SK-N-SH (cell line): ENCODE measurements at regions not wholly inside any gene's neighbourhood (a gene's known extent, or its start where the extent isn't known, plus 50 kb on each side); places are given as distances from the start of the nearest gene placed in this dataset.

Experiments used
- CTCF ChIA-PET: fragments of 300-600, 350-600 bp; formaldehyde crosslinking; extraction: SDS; loops from one replicate; lab custom pipeline; 2021; lab: Yijun Ruan, JAX
- POLR2A ChIA-PET: fragments of 350-600 bp; sonication (Branson Sonifier 250); formaldehyde crosslinking; extraction: SDS; loops from one replicate; lab custom pipeline; 2020; ENCODE audit warnings: antibody characterized with exemption, inconsistent platforms; lab: Yijun Ruan, JAX
- DNase-seq: peaks from one replicate; pipeline ENCODE4 v3.0.0; 2012
- H2AFZ ChIP-seq: fragments of 200-600 bp; sonication (generic); 2 replicates; pipeline ENCODE4 v1.8.1; 2016; ENCODE audit warnings: antibody characterized with exemption, mild to moderate bottlenecking, low read depth
- H3F3A ChIP-seq: fragments of 200-600 bp; sonication (generic); replicated peaks from 2 replicates; pipeline ENCODE3; 2016; ENCODE audit warnings: antibody characterized with exemption, mild to moderate bottlenecking; ENCODE audit not compliant: insufficient read depth
- H3K27ac ChIP-seq, 2 experiments: fragments of 200-500 bp in 1 of 2; fragments of 200-600 bp in 1 of 2; sonication (Bioruptor generic) in 1 of 2; sonication (generic), shearing (Covaris generic) in 1 of 2; 2 replicates each; pipeline versions ENCODE4 v1.5.1 to v1.6.1; 2014 to 2016; ENCODE audit warnings: low read depth in 2 of 2, inconsistent platforms in 1 of 2, low read length in 1 of 2, mild to moderate bottlenecking in 1 of 2, mixed read lengths in 1 of 2
- H3K27me3 ChIP-seq: fragments of 200-600 bp; sonication (generic), shearing (Covaris generic); 2 replicates; pipeline ENCODE4 v1.6.1; 2016; ENCODE audit warnings: mixed run types; ENCODE audit not compliant: insufficient read depth
- H3K36me3 ChIP-seq, 2 experiments: fragments of 200-500 bp in 1 of 2; fragments of 200-600 bp in 1 of 2; sonication (Bioruptor generic) in 1 of 2; sonication (generic) in 1 of 2; replicated peaks in 1 of 2; 2 replicates each; pipeline versions ENCODE3 to v1.5.1; 2014 to 2016; ENCODE audit warnings: low read length in 1 of 2, mild to moderate bottlenecking in 1 of 2; ENCODE audit not compliant: insufficient read depth in 2 of 2, control insufficient read depth in 1 of 2
- H3K4me1 ChIP-seq, 2 experiments: fragments of 200-500 bp in 1 of 2; fragments of 200-600 bp in 1 of 2; sonication (Bioruptor generic) in 1 of 2; sonication (generic), shearing (Covaris generic) in 1 of 2; 2 replicates each; pipeline versions ENCODE4 v1.5.1 to v1.6.1; 2014 to 2016; ENCODE audit warnings: low read depth in 1 of 2, low read length in 1 of 2, mixed run types in 1 of 2; ENCODE audit not compliant: insufficient read depth in 2 of 2, control insufficient read depth in 1 of 2
- H3K4me2 ChIP-seq: fragments of 200-600 bp; sonication (generic), shearing (Covaris generic); 2 replicates; pipeline ENCODE4 v1.6.1; 2017; ENCODE audit warnings: mixed run types
- H3K4me3 ChIP-seq, 2 experiments: fragments of 200-500 bp in 1 of 2; fragments of 200-600 bp in 1 of 2; sonication (Bioruptor generic) in 1 of 2; sonication (generic), shearing (Covaris generic) in 1 of 2; 2 replicates each; pipeline versions ENCODE4 v1.5.1 to v1.8.1; 2014 to 2016; ENCODE audit warnings: low read depth in 2 of 2, inconsistent platforms in 1 of 2, low read length in 1 of 2, mild to moderate bottlenecking in 1 of 2, mixed read lengths in 1 of 2, moderate library complexity in 1 of 2
- H3K79me2 ChIP-seq: fragments of 200-600 bp; sonication (generic); 2 replicates; pipeline ENCODE4 v1.8.1; 2017; ENCODE audit warnings: mild to moderate bottlenecking; ENCODE audit not compliant: insufficient read depth
- H3K9ac ChIP-seq: fragments of 200-600 bp; sonication (generic); 2 replicates; pipeline ENCODE4 v1.6.1; 2017; ENCODE audit warnings: mixed run types
- H3K9me2 ChIP-seq: fragments of 200-600 bp; sonication (generic); 2 replicates; pipeline ENCODE4 v1.6.1; 2017; ENCODE audit warnings: mixed run types
- H3K9me3 ChIP-seq: fragments of 200-600 bp; sonication (generic); 2 replicates; pipeline ENCODE4 v1.6.1; 2017; ENCODE audit warnings: mixed run types, mild to moderate bottlenecking, moderate library complexity
- H4K20me1 ChIP-seq: fragments of 200-600 bp; sonication (generic); 2 replicates; pipeline ENCODE4 v1.6.1; 2017; ENCODE audit warnings: mild to moderate bottlenecking, mixed run types; ENCODE audit not compliant: insufficient read depth
- ELF1 ChIP-seq: IDR thresholded peaks from 2 replicates; pipeline ENCODE4 v1.4.0; 2012
- EP300 ChIP-seq, 2 experiments: IDR thresholded peaks; 2 replicates each; pipeline versions ENCODE4 v1.4.0 to v1.6.1; 2012; ENCODE audit warnings: borderline replicate concordance in 1 of 2, low read depth in 1 of 2, low read length in 1 of 2
- EZH2phosphoT487 ChIP-seq: fragments of 200-600 bp; sonication (generic); IDR thresholded peaks from 2 replicates; pipeline ENCODE4 v1.6.1; 2017; ENCODE audit warnings: low read depth, mixed run types, mild to moderate bottlenecking, antibody characterized with exemption, moderate library complexity, borderline replicate concordance
- FOXM1 ChIP-seq: IDR thresholded peaks from 2 replicates; pipeline ENCODE4 v1.4.0; 2012; ENCODE audit warnings: low read depth, mild to moderate bottlenecking
- IRF3 ChIP-seq: fragments of 150-350 bp; IDR thresholded peaks from 2 replicates; pipeline ENCODE4 v1.6.1; 2016; ENCODE audit warnings: mild to moderate bottlenecking, low read depth, low read length
- JUND ChIP-seq: IDR thresholded peaks from 2 replicates; pipeline ENCODE4 v1.4.0; 2012
- MXI1 ChIP-seq: IDR thresholded peaks from 2 replicates; pipeline ENCODE4 v1.6.1; 2012; ENCODE audit warnings: mild to moderate bottlenecking, low read depth, low read length, improper control_type of control experiment
- NFIC ChIP-seq: IDR thresholded peaks from 2 replicates; pipeline ENCODE4 v1.4.0; 2012; ENCODE audit warnings: borderline replicate concordance
- POLR2AphosphoS5 ChIP-seq: IDR thresholded peaks from 2 replicates; pipeline ENCODE4 v1.6.1; 2012; ENCODE audit warnings: low read depth, low read length
- RCOR1 ChIP-seq: fragments of 150-350 bp; IDR thresholded peaks from 2 replicates; pipeline ENCODE4 v1.6.1; 2017; ENCODE audit warnings: antibody characterized with exemption, low read length
- REST ChIP-seq: IDR thresholded peaks from 2 replicates; pipeline ENCODE4 v1.6.1; 2012; ENCODE audit warnings: mild to moderate bottlenecking, low read depth, low read length, moderate library complexity
- RXRA ChIP-seq: IDR thresholded peaks from 2 replicates; pipeline ENCODE4 v1.4.0; 2012; ENCODE audit warnings: low read depth, mild to moderate bottlenecking, borderline replicate concordance
- SIN3A ChIP-seq: IDR thresholded peaks from 2 replicates; pipeline ENCODE4 v1.6.1; 2012; ENCODE audit warnings: low read depth, mild to moderate bottlenecking, low read length, moderate library complexity, borderline replicate concordance
- TAF1 ChIP-seq: IDR thresholded peaks from 2 replicates; pipeline ENCODE4 v1.6.1; 2012; ENCODE audit warnings: low read depth, mild to moderate bottlenecking, low read length, moderate library complexity, borderline replicate concordance
- TEAD4 ChIP-seq: IDR thresholded peaks from 2 replicates; pipeline ENCODE4 v1.4.0; 2012; ENCODE audit warnings: mild to moderate bottlenecking, borderline replicate concordance; ENCODE audit not compliant: insufficient read depth
- WGBS: methylation state at CpG from one replicate; pipeline ENCODE4 v1.1.6; 2017; ENCODE audit warnings: low lambda C conversion rate; 5-methylcytosine and 5-hydroxymethylcytosine counted together
- TF ChIP-seq, protein P1 (sequence below): fragments of 200-600 bp; sonication (generic); IDR thresholded peaks from 2 replicates; pipeline ENCODE4 v1.6.1; 2017; ENCODE audit warnings: antibody characterized with exemption, mild to moderate bottlenecking, moderate library complexity
- TF ChIP-seq, protein P2 (sequence below): IDR thresholded peaks from 2 replicates; pipeline ENCODE4; 2012
- TF ChIP-seq, protein P3 (sequence below): IDR thresholded peaks from 2 replicates; pipeline ENCODE4 v1.4.0; 2012; ENCODE audit warnings: low read depth

- POLR2A ChIA-PET: no interaction called here
Observed at GRCh38 chr22:22138915-22139314, 105.7 kb upstream of the VPREB1 start.

GRCh38 chr22:22137891-22138290, 106.7 kb upstream of the VPREB1 start:
- no peaks in the 10 kb centered on the region for H3F3A ChIP-seq
- no peak for TF ChIP-seq TEAD4
- TF ChIP-seq RCOR1: no peak
- TF ChIP-seq, protein P1, sequence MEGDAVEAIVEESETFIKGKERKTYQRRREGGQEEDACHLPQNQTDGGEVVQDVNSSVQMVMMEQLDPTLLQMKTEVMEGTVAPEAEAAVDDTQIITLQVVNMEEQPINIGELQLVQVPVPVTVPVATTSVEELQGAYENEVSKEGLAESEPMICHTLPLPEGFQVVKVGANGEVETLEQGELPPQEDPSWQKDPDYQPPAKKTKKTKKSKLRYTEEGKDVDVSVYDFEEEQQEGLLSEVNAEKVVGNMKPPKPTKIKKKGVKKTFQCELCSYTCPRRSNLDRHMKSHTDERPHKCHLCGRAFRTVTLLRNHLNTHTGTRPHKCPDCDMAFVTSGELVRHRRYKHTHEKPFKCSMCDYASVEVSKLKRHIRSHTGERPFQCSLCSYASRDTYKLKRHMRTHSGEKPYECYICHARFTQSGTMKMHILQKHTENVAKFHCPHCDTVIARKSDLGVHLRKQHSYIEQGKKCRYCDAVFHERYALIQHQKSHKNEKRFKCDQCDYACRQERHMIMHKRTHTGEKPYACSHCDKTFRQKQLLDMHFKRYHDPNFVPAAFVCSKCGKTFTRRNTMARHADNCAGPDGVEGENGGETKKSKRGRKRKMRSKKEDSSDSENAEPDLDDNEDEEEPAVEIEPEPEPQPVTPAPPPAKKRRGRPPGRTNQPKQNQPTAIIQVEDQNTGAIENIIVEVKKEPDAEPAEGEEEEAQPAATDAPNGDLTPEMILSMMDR: no peak
- TF ChIP-seq SIN3A: no peak
- no peak for TF ChIP-seq EZH2phosphoT487
- TF ChIP-seq FOXM1: no peak
- TF ChIP-seq EP300 (IDR thresholded peaks at IDR 0.05; ENCODE audit: borderline replicate concordance in 1 of 2, low read depth in 1 of 2, low read length in 1 of 2): no peak
- TF ChIP-seq, protein P2, sequence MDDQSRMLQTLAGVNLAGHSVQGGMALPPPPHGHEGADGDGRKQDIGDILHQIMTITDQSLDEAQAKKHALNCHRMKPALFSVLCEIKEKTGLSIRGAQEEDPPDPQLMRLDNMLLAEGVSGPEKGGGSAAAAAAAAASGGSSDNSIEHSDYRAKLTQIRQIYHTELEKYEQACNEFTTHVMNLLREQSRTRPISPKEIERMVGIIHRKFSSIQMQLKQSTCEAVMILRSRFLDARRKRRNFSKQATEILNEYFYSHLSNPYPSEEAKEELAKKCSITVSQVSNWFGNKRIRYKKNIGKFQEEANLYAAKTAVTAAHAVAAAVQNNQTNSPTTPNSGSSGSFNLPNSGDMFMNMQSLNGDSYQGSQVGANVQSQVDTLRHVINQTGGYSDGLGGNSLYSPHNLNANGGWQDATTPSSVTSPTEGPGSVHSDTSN: no peak
- no peak for TF ChIP-seq TAF1
- TF ChIP-seq REST: no peak
- no peak for TF ChIP-seq POLR2AphosphoS5
- no peak for TF ChIP-seq NFIC
- TF ChIP-seq IRF3: no peak
- TF ChIP-seq RXRA: no peak
- no peak for TF ChIP-seq ELF1
- no peak for TF ChIP-seq MXI1
- TF ChIP-seq, protein P3, sequence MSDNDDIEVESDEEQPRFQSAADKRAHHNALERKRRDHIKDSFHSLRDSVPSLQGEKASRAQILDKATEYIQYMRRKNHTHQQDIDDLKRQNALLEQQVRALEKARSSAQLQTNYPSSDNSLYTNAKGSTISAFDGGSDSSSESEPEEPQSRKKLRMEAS: no peak
- no peak for TF ChIP-seq JUND
- H4K20me1 ChIP-seq: no peaks in the 10 kb centered on the region
- no peak overlapping the region for H3K4me3 ChIP-seq
- no peaks in the 10 kb centered on the region for H3K9me2 ChIP-seq
- no peaks in the 10 kb centered on the region for H3K79me2 ChIP-seq
- POLR2A ChIA-PET: no interaction called here
- H2AFZ ChIP-seq: no peak overlapping the region
- no peaks in the 10 kb centered on the region for H3K4me1 ChIP-seq
- H3K27ac ChIP-seq: no peak overlapping the region
- H3K4me2 ChIP-seq: no peak overlapping the region
- DNase-seq: no peak
- CTCF ChIA-PET: interaction anchor here (1.4 to 2.3 kb wide), 3 partner anchors 20 to 69 kb away, joined by 3 to 9 read pairs (median 6); no protein-coding TSS in a partner anchor
- no peaks in the 10 kb centered on the region for H3K9me3 ChIP-seq
- H3K9ac ChIP-seq: no peak overlapping the region
- H3K27me3 ChIP-seq: peaks cover 5% of the 10 kb centered on the region; the same call in 1 of the 2 replicates
- WGBS: 18% methylated on average over 2 of the region's 2 CpGs
- no peaks in the 10 kb centered on the region for H3K36me3 ChIP-seq

More at GRCh38 chr22:22138915-22139314, 105.7 kb upstream of the VPREB1 start:
- H3F3A ChIP-seq: no peaks in the 10 kb centered on the region
- no peaks in the 10 kb centered on the region for H3K4me1 ChIP-seq
- H2AFZ ChIP-seq: no peak overlapping the region
- CTCF ChIA-PET: interaction anchor here (0.9 to 1.8 kb wide), 2 partner anchors 28 to 33 kb away, joined by 3 to 6 read pairs; no protein-coding TSS in a partner anchor
- no peaks in the 10 kb centered on the region for H3K36me3 ChIP-seq
- H3K79me2 ChIP-seq: no peaks in the 10 kb centered on the region
- H3K4me3 ChIP-seq: no peak overlapping the region
- H3K27me3 ChIP-seq: peaks cover 6% of the 10 kb centered on the region; the same call in 1 of the 2 replicates
- H4K20me1 ChIP-seq: no peaks in the 10 kb centered on the region
- H3K9me3 ChIP-seq: no peaks in the 10 kb centered on the region
- DNase-seq: no peak
- no peak overlapping the region for H3K27ac ChIP-seq
- no peaks in the 10 kb centered on the region for H3K9me2 ChIP-seq
- no peak overlapping the region for H3K9ac ChIP-seq
- TF ChIP-seq FOXM1: no peak
- 0% methylated on average over 1 of the region's 1 CpG for WGBS
- H3K4me2 ChIP-seq: no peak overlapping the region
